Transverse colon (tissue), 4 donors: ENCODE measurements at regions not wholly inside any gene's neighbourhood (a gene's known extent, or its start where the extent isn't known, plus 50 kb on each side); places are given as distances from the start of the nearest gene placed in this dataset.

ENCODE experiments used
- DNase-seq: peaks from one replicate; pipeline ENCODE4 v3.0.0-alpha.2; 2019
- H3K27ac ChIP-seq, 4 donors: fragments of 200-600 bp; sonication (generic); 2 replicates each; pipeline ENCODE4 v1.5.1; 2016 to 2018; ENCODE audit warnings: inconsistent platforms in 4 of 4
- H3K27me3 ChIP-seq: fragments of 200-600 bp; sonication (generic); 2 replicates; pipeline ENCODE4 v1.5.1; 2017; ENCODE audit warnings: inconsistent platforms
- H3K36me3 ChIP-seq, 4 donors: fragments of 200-600 bp; sonication (generic); 2 replicates each; pipeline ENCODE4 v1.5.1; 2017 to 2019; ENCODE audit warnings: inconsistent platforms in 4 of 4
- H3K4me1 ChIP-seq, 4 donors: fragments of 200-600 bp; sonication (generic); 2 replicates each; pipeline ENCODE4 v1.5.1; 2017 to 2020; ENCODE audit warnings: inconsistent platforms in 4 of 4
- H3K4me3 ChIP-seq, 4 donors: fragments of 200-600 bp; sonication (generic); 1 replicate in 1 of 4; 2 replicates in 3 of 4; pipeline versions ENCODE4 v1.5.1 to v1.6.1; 2017 to 2019; ENCODE audit warnings: inconsistent platforms in 4 of 4
- H3K9me3 ChIP-seq, 2 donors: fragments of 200-600 bp; sonication (generic); 2 replicates each; pipeline ENCODE4 v1.5.1; 2017 to 2019; ENCODE audit warnings: inconsistent platforms in 2 of 2
- CTCF ChIP-seq, 5 experiments: fragments of 200-600 bp in 3 of 5; fragments of 450-650 bp in 2 of 5; sonication (generic) in 3 of 5; IDR thresholded peaks; 1 replicate in 2 of 5; 2 replicates in 3 of 5; pipeline ENCODE4 v1.5.1; 2016 to 2017; ENCODE audit warnings: antibody characterized with exemption in 5 of 5, inconsistent platforms in 3 of 5, mild to moderate bottlenecking in 2 of 5, moderate library complexity in 1 of 5
- EP300 ChIP-seq: sonication (generic); formaldehyde crosslinking; IDR thresholded peaks from one replicate; pipeline ENCODE4 v1.6.1; 2017; ENCODE audit warnings: antibody characterized with exemption, low read depth
- POLR2A ChIP-seq: fragments of 450-650 bp; IDR thresholded peaks from one replicate; pipeline ENCODE4 v1.6.1; 2016; ENCODE audit warnings: antibody characterized with exemption, mild to moderate bottlenecking, moderate library complexity
- POLR2AphosphoS5 ChIP-seq, 3 donors: sonication (generic); formaldehyde crosslinking; IDR thresholded peaks; one replicate each; pipeline ENCODE4 v1.6.1; 2016; ENCODE audit warnings: antibody characterized with exemption in 3 of 3
- WGBS, 2 donors: methylation state at CpG; one replicate each; pipeline ENCODE4 v1.1.5; 2018; ENCODE audit warnings: low coverage in 1 of 2; 5-methylcytosine and 5-hydroxymethylcytosine counted together
- in situ Hi-C, 4 donors: fragments of 200-750 bp; cut with MboI; loops; one replicate each; pipeline versions ENCODE4 v1.15.0 to v1.15.1; 2017; ENCODE audit warnings: low sequenced_read_pairs in 3 of 4, low pct_ligation_motif_present in 1 of 4, low pct_unique_long_range_greater_than_20kb in 1 of 4
- intact Hi-C: fragments of 100-400 bp; cut with DNase I; formaldehyde crosslinking; loops from one replicate; pipeline ENCODE4 v1.15.1; 2023; ENCODE audit warnings: low total_unique reads

- intact Hi-C loops (no loop called here), in situ Hi-C loops (no loop called here)
- Histone ChIP-seq H3K4me1 (peaks cover 13 to 56% (median 18%) of the 10 kb centered on the region in 4 donors), H3K27ac (peak overlapping the region in 3 of 4 donors; percentile 17 to 80 (median 22)), H3K27me3 (no peaks in the 10 kb centered on the region), H3K36me3 (no peaks in the 10 kb centered on the region), H3K9me3 (no peaks in the 10 kb centered on the region), H3K4me3 (no peak overlapping the region)
- WGBS, 2 donors: 87 to 89% methylated on average over 4 to 6 of the region's 6 CpGs
- TF ChIP-seq CTCF (IDR thresholded peaks at IDR 0.05) (no peak), POLR2A (no peak), POLR2AphosphoS5 (IDR thresholded peaks at IDR 0.05) (no peak), EP300 (peak; percentile 23)
- peak; percentile 59 for DNase-seq
Measured at GRCh38 chr14:75226755-75227544, 50.5 kb upstream of the TMED10 start.
